ENCODE measurements at regions not wholly inside any gene's neighbourhood (a gene's known extent, or its start where the extent isn't known, plus 50 kb on each side); places are given as distances from the start of the nearest gene placed in this dataset.

GRCh38 chr5:173796721-173797495 is 91.2 kb upstream of the CPEB4 start:
- Histone ChIP-seq H3K36me3 (no peaks in the 10 kb centered on the region), H3K9me3 (no peaks in the 10 kb centered on the region), H3K4me1 (peaks cover 11% of the 10 kb centered on the region), H3K27me3 (no peaks in the 10 kb centered on the region), H3K27ac (no peak overlapping the region), H3K4me3 (no peak overlapping the region)
- TF ChIP-seq POLR2A (IDR thresholded peaks at IDR 0.05) (no peak), POLR2AphosphoS5 (IDR thresholded peaks at IDR 0.05) (no peak), CTCF (IDR thresholded peaks at IDR 0.05) (no peak), EP300 (IDR thresholded peaks at IDR 0.05) (no peak)
- no peak for DNase-seq (ENCODE audit: low spot score in 2 of 2)
- 77% methylated on average over 9 of the region's 9 CpGs for WGBS

GRCh38 chr5:173798127-173798810 is 89.9 kb upstream of the CPEB4 start:
- Histone ChIP-seq H3K36me3 (no peaks in the 10 kb centered on the region), H3K9me3 (no peaks in the 10 kb centered on the region), H3K27me3 (no peaks in the 10 kb centered on the region), H3K4me1 (peaks cover 11% of the 10 kb centered on the region), H3K4me3 (no peak overlapping the region), H3K27ac (no peak overlapping the region)
- no peak for DNase-seq (ENCODE audit: low spot score in 2 of 2)
- 96% methylated on average over 4 of the region's 4 CpGs for WGBS
- TF ChIP-seq CTCF (IDR thresholded peaks at IDR 0.05) (no peak), EP300 (IDR thresholded peaks at IDR 0.05) (no peak), POLR2A (IDR thresholded peaks at IDR 0.05) (no peak), POLR2AphosphoS5 (IDR thresholded peaks at IDR 0.05) (no peak)

GRCh38 chr5:173800340-173800739 is 87.8 kb upstream of the CPEB4 start:
- TF ChIP-seq POLR2A (IDR thresholded peaks at IDR 0.05): no peak
- no peak for TF ChIP-seq POLR2AphosphoS5 (IDR thresholded peaks at IDR 0.05)
- no peak for TF ChIP-seq CTCF (IDR thresholded peaks at IDR 0.05)
- TF ChIP-seq EP300 (IDR thresholded peaks at IDR 0.05): no peak
- no peak overlapping the region for H3K4me3 ChIP-seq
- H3K4me1 ChIP-seq: no peaks in the 10 kb centered on the region
- H3K27me3 ChIP-seq: no peaks in the 10 kb centered on the region
- H3K27ac ChIP-seq: no peak overlapping the region
- DNase-seq (ENCODE audit: low spot score in 2 of 2): no peak
- no peaks in the 10 kb centered on the region for H3K9me3 ChIP-seq
- no peaks in the 10 kb centered on the region for H3K36me3 ChIP-seq
- WGBS: 57% methylated on average over 8 of the region's 8 CpGs

GRCh38 chr5:173801006-173801405 is 87.1 kb upstream of the CPEB4 start:
- Histone ChIP-seq H3K4me1 (no peaks in the 10 kb centered on the region), H3K4me3 (no peak overlapping the region), H3K36me3 (no peaks in the 10 kb centered on the region), H3K27ac (no peak overlapping the region), H3K27me3 (no peaks in the 10 kb centered on the region), H3K9me3 (no peaks in the 10 kb centered on the region)
- DNase-seq (ENCODE audit: low spot score in 2 of 2): no peak
- TF ChIP-seq CTCF (IDR thresholded peaks at IDR 0.05) (no peak), POLR2AphosphoS5 (IDR thresholded peaks at IDR 0.05) (no peak), POLR2A (IDR thresholded peaks at IDR 0.05) (no peak), EP300 (IDR thresholded peaks at IDR 0.05) (no peak)
- 92% methylated on average over 8 of the region's 8 CpGs for WGBS

GRCh38 chr5:173802670-173803165 is 85.4 kb upstream of the CPEB4 start:
- H3K27me3 ChIP-seq: no peaks in the 10 kb centered on the region
- TF ChIP-seq POLR2A (IDR thresholded peaks at IDR 0.05) (no peak), POLR2AphosphoS5 (IDR thresholded peaks at IDR 0.05) (peak in 2 of 3 donors; percentile 51 to 87)
- H3K36me3 ChIP-seq: no peaks in the 10 kb centered on the region
- DNase-seq (ENCODE audit: low spot score in 2 of 2): no peak
- WGBS: 66% methylated on average over 7 of the region's 7 CpGs
- no peak overlapping the region for H3K4me3 ChIP-seq
- H3K27ac ChIP-seq: no peak overlapping the region
- no peaks in the 10 kb centered on the region for H3K9me3 ChIP-seq
- no peaks in the 10 kb centered on the region for H3K4me1 ChIP-seq

Measured in suprapubic skin (tissue), 4 donors.